HEK293 (cell line): ENCODE measurements at regions not wholly inside any gene's neighbourhood (a gene's known extent, or its start where the extent isn't known, plus 50 kb on each side); places are given as distances from the start of the nearest gene placed in this dataset.

ENCODE experiments used
- ELK4 ChIP-seq: IDR thresholded peaks from 2 replicates; pipeline ENCODE4 v1.6.1; 2011; ENCODE audit warnings: mild to moderate bottlenecking, low read depth, low read length, borderline replicate concordance
- KLF16 ChIP-seq: fragments of 450-650 bp; formaldehyde crosslinking; IDR thresholded peaks from 2 replicates; pipeline ENCODE4 v1.5.1; 2017; ENCODE audit warnings: missing biosample characterization, missing genetic modification characterization
- SCRT2 ChIP-seq: fragments of 450-650 bp; formaldehyde crosslinking; IDR thresholded peaks from 2 replicates; pipeline ENCODE4 v1.5.1; 2016; ENCODE audit warnings: missing biosample characterization, missing genetic modification characterization
- ZBTB21 ChIP-seq: fragments of 450-650 bp; formaldehyde crosslinking; IDR thresholded peaks from 2 replicates; pipeline ENCODE4 v1.5.1; 2017; ENCODE audit warnings: missing biosample characterization, missing genetic modification characterization
- ZFP69B ChIP-seq: fragments of 450-650 bp; formaldehyde crosslinking; IDR thresholded peaks from 2 replicates; pipeline ENCODE4 v1.5.1; 2016; ENCODE audit warnings: missing biosample characterization, missing genetic modification characterization
- ZNF626 ChIP-seq: fragments of 450-650 bp; sonication (Bioruptor Pico); formaldehyde crosslinking; IDR thresholded peaks from 2 replicates; pipeline ENCODE4 v1.5.1; 2018; ENCODE audit warnings: missing biosample characterization, missing genetic modification characterization, inconsistent platforms
- TF ChIP-seq, protein P1 (sequence below): fragments of 450-650 bp; formaldehyde crosslinking; IDR thresholded peaks from 2 replicates; pipeline ENCODE4; 2016; ENCODE audit warnings: missing biosample characterization, missing genetic modification characterization

DNA sequence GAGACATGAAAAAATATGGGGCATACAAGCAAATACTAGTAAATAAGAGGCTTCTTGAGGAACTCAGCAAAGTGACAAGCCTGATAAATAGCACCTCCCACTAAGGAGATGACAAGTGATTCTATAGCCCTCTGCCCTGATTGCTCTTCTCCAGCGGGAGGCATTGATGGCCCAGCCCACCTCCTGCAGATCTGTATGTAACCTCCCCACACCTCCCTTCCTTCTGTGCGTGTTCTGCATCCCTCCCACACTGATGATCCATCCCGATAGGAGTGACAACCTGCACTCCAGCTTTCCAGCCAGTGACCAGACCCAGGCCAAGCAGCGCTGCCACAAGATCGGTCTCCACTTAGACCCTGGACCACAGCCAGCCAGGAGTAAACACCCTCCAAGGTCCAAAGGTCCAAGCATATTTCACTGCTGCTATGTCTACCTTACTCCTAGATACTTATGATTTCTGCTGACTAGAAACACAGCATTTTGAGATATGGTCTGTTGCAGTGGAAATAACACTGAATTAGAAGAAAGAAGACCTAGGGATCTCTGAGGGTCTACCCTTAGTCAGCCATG lies 176.1 kb downstream of the BRINP2 start:
- no peak for TF ChIP-seq ZBTB21 (tag by site-specific recombination)
- TF ChIP-seq ELK4 = no peak
- TF ChIP-seq, protein P1, sequence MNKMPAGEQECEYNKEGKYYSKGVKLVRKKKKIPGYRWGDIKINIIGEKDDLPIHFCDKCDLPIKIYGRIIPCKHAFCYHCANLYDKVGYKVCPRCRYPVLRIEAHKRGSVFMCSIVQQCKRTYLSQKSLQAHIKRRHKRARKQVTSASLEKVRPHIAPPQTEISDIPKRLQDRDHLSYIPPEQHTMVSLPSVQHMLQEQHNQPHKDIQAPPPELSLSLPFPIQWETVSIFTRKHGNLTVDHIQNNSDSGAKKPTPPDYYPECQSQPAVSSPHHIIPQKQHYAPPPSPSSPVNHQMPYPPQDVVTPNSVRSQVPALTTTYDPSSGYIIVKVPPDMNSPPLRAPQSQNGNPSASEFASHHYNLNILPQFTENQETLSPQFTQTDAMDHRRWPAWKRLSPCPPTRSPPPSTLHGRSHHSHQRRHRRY = no peak
- no peak for TF ChIP-seq ZFP69B (tag by site-specific recombination)
- TF ChIP-seq SCRT2 (tag by site-specific recombination) = no peak
- no peak for TF ChIP-seq KLF16 (tag by site-specific recombination)
- no peak for TF ChIP-seq ZNF626 (tag by site-specific recombination)
